HepG2 (cell line): ENCODE measurements at regions not wholly inside any gene's neighbourhood (a gene's known extent, or its start where the extent isn't known, plus 50 kb on each side); places are given as distances from the start of the nearest gene placed in this dataset.

Experiments
- ATAC-seq: fragments of 200-7000 bp; cut with Tn5 transposase; 3 replicates; pipeline ENCODE4 v1.9.1; 2020; ENCODE audit warnings: mild to moderate bottlenecking, moderate library complexity
- BruUV-seq: library from RNA; stranded (reverse); fragments of 400-500 nt; replicated peaks from 2 replicates; lab custom pipeline; 2021; lab: Mats Ljungman, UMichigan
- CTCF ChIA-PET: fragments of 300-600 bp; formaldehyde crosslinking; extraction: SDS; loops from one replicate; lab custom pipeline; 2021; ENCODE audit warnings: low total read pairs, inconsistent platforms, low intra/inter-chr PET ratio; lab: Yijun Ruan, JAX
- POLR2A ChIA-PET: fragments of 350-600 bp; sonication (Branson Sonifier 250); formaldehyde crosslinking; loops from one replicate; lab custom pipeline; 2020; ENCODE audit warnings: antibody characterized with exemption, inconsistent platforms; lab: Yijun Ruan, JAX
- DNase-seq: peaks from one replicate; pipeline ENCODE4 v3.0.0-alpha.2; 2015; ENCODE audit warnings: low spot score
- FAIRE-seq: peaks from 3 replicates; lab custom pipeline; 2011; peaks lifted over from hg19 to GRCh38; lab: Jason Lieb, UNC
- H2AFZ ChIP-seq: one replicate; pipeline ENCODE4 v1.6.1; 2011; ENCODE audit warnings: low read length, inconsistent platforms
- H3K27ac ChIP-seq: fragments of 300-600 bp; 3 replicates; pipeline ENCODE4 v1.8.0; 2011; ENCODE audit warnings: mixed run types, mild to moderate bottlenecking, mixed read lengths, low read length, inconsistent platforms; ENCODE audit not compliant: insufficient read depth; ENCODE audit errors: extremely low read length
- H3K27me3 ChIP-seq, 2 experiments: fragments of 200-600 bp in 1 of 2; 2 replicates in 1 of 2; 3 replicates in 1 of 2; pipeline versions ENCODE4 v1.6.0 to v1.8.0; 2011; ENCODE audit warnings: low read length in 2 of 2, mild to moderate bottlenecking in 2 of 2, moderate library complexity in 2 of 2, inconsistent platforms in 1 of 2; ENCODE audit not compliant: insufficient read depth in 2 of 2, control insufficient read depth in 1 of 2
- H3K36me3 ChIP-seq, 2 experiments: fragments of 200-600 bp in 1 of 2; replicated peaks in 1 of 2; 2 replicates in 1 of 2; 3 replicates in 1 of 2; pipeline versions ENCODE4 v1.5.1 to v1.8.0; 2011; ENCODE audit warnings: low read length in 2 of 2, inconsistent platforms in 1 of 2; ENCODE audit not compliant: insufficient read depth in 2 of 2, control insufficient read depth in 1 of 2
- H3K4me1 ChIP-seq: 2 replicates; pipeline ENCODE4 v1.5.1; 2012; ENCODE audit warnings: low read length, inconsistent platforms; ENCODE audit not compliant: insufficient read depth
- H3K4me2 ChIP-seq: 2 replicates; pipeline ENCODE4 v1.6.0; 2011; ENCODE audit warnings: low read depth, low read length, inconsistent platforms
- H3K4me3 ChIP-seq, 3 experiments: fragments of 200-600 bp in 1 of 3; sonication (generic), shearing (Covaris generic) in 1 of 3; replicated peaks in 1 of 3; 2 replicates each; pipeline ENCODE4 v1.5.1; 2011 to 2016; ENCODE audit warnings: low read length in 3 of 3, inconsistent platforms in 2 of 3, low read depth in 2 of 3, mild to moderate bottlenecking in 2 of 3, control low read depth in 1 of 3, mixed read lengths in 1 of 3; ENCODE audit not compliant: insufficient read depth in 1 of 3
- H3K79me2 ChIP-seq: one replicate; pipeline ENCODE4 v1.6.1; 2011; ENCODE audit warnings: low read length, inconsistent platforms; ENCODE audit not compliant: insufficient read depth
- H3K9ac ChIP-seq: 2 replicates; pipeline ENCODE4 v1.6.0; 2011; ENCODE audit warnings: mild to moderate bottlenecking, low read depth, low read length, inconsistent platforms; ENCODE audit not compliant: insufficient read depth
- H3K9me3 ChIP-seq: 2 replicates; pipeline ENCODE4 v1.5.1; 2012; ENCODE audit warnings: mild to moderate bottlenecking, low read length
- H4K20me1 ChIP-seq: 2 replicates; pipeline ENCODE4 v1.6.0; 2011; ENCODE audit warnings: inconsistent platforms, mild to moderate bottlenecking, low read length, moderate library complexity; ENCODE audit not compliant: insufficient read depth
- CHCHD3 ChIP-seq: sonication (generic); formaldehyde crosslinking; IDR thresholded peaks from 2 replicates; pipeline ENCODE4 v1.8.0; 2022; ENCODE audit warnings: mild to moderate bottlenecking, missing genetic modification reagents, moderate library complexity
- FOXP1 ChIP-seq, 2 experiments: fragments of 450-650 bp in 1 of 2; IDR thresholded peaks; 2 replicates each; pipeline ENCODE4 v1.6.1; 2017 to 2018; ENCODE audit warnings: antibody characterized with exemption in 1 of 2
- MLXIP ChIP-seq: sonication (generic); formaldehyde crosslinking; IDR thresholded peaks from 2 replicates; pipeline ENCODE4 v1.9.0; 2021; ENCODE audit warnings: missing genetic modification reagents, borderline replicate concordance
- NFE2L2 ChIP-seq: fragments of 150-350 bp; IDR thresholded peaks from 2 replicates; pipeline ENCODE4 v1.6.1; 2014; ENCODE audit warnings: low read length
- NFRKB ChIP-seq: fragments of 450-650 bp; IDR thresholded peaks from 2 replicates; pipeline ENCODE4 v1.6.1; 2017
- NR2C2 ChIP-seq: sonication (generic); formaldehyde crosslinking; IDR thresholded peaks from 2 replicates; pipeline ENCODE4 v1.4.0; 2020; ENCODE audit warnings: missing genetic modification reagents, mild to moderate bottlenecking, moderate library complexity, borderline replicate concordance
- PRMT3 ChIP-seq: sonication (generic); formaldehyde crosslinking; IDR thresholded peaks from 2 replicates; pipeline ENCODE4 v1.8.1; 2022; ENCODE audit warnings: low read depth, mild to moderate bottlenecking, moderate library complexity, missing genetic modification reagents, borderline replicate concordance
- ZNF333 ChIP-seq: sonication (generic); formaldehyde crosslinking; IDR thresholded peaks from 2 replicates; pipeline ENCODE4 v1.4.0; 2020; ENCODE audit warnings: mild to moderate bottlenecking, missing genetic modification reagents, borderline replicate concordance
- ZNF549 ChIP-seq: sonication (generic); formaldehyde crosslinking; IDR thresholded peaks from 2 replicates; pipeline ENCODE4 v1.5.0; 2020; ENCODE audit warnings: missing genetic modification reagents
- ZNF577 ChIP-seq: sonication (generic); formaldehyde crosslinking; IDR thresholded peaks from 2 replicates; pipeline ENCODE4 v1.4.0; 2020; ENCODE audit warnings: mild to moderate bottlenecking, low read depth, missing genetic modification reagents, borderline replicate concordance
- WGBS: methylation state at CpG from one replicate; pipeline ENCODE4 v1.1.6; 2017; ENCODE audit warnings: low lambda C conversion rate; 5-methylcytosine and 5-hydroxymethylcytosine counted together
- in situ Hi-C: cut with HindIII; loops from 2 replicates; pipeline ENCODE4 v1.10.0; 2017; ENCODE audit warnings: low pct_unique_long_range_greater_than_20kb; ENCODE audit not compliant: extremely low pct_ligation_motif_present
- intact Hi-C: fragments of 100-400 bp; cut with micrococcal nuclease; formaldehyde crosslinking; loops from one replicate; pipeline ENCODE4 v1.10.0; 2022; ENCODE audit not compliant: unreplicated experiment

GRCh38 chr9:20119566-20119965 lies 330.7 kb upstream of the SLC24A2 start:
- intact Hi-C loops: loop anchor here (5.0 kb wide), 1 partner anchor 633 kb away; no protein-coding TSS in a partner anchor
- BruUV-seq: no TSS peak
- in situ Hi-C loops: no loop called here
- no peak for TF ChIP-seq NFE2L2
- TF ChIP-seq NFRKB: no peak
- no peak for TF ChIP-seq ZNF549 (CRISPR knock-in tag)
- no peak for TF ChIP-seq PRMT3 (CRISPR knock-in tag)
- TF ChIP-seq NR2C2 (CRISPR knock-in tag): no peak
- TF ChIP-seq CHCHD3 (CRISPR knock-in tag): no peak
- TF ChIP-seq ZNF333 (CRISPR knock-in tag): no peak
- no peak for TF ChIP-seq FOXP1 (IDR thresholded peaks at IDR 0.05)
- TF ChIP-seq FOXP1 (CRISPR knock-in tag; IDR thresholded peaks at IDR 0.05): no peak
- TF ChIP-seq ZNF577: no peak
- TF ChIP-seq MLXIP: no peak
- Histone ChIP-seq H3K27me3 (no peaks in the 10 kb centered on the region), H3K4me1 (peaks cover 17% of the 10 kb centered on the region), H3K36me3 (no peaks in the 10 kb centered on the region), H3K79me2 (no peaks in the 10 kb centered on the region), H3K4me3 (no peak overlapping the region), H4K20me1 (no peaks in the 10 kb centered on the region), H3K9ac (no peak overlapping the region), H2AFZ (no peak overlapping the region), H3K9me3 (peaks cover 7% of the 10 kb centered on the region; the same call in 1 of the 2 replicates), H3K27ac (no peak overlapping the region), H3K4me2 (no peak overlapping the region)
- CTCF ChIA-PET: no interaction called here
- WGBS: 0% methylated on average over 1 of the region's 1 CpG
- no peak for DNase-seq
- no peak for ATAC-seq
- no peak for FAIRE-seq
- POLR2A ChIA-PET: no interaction called here
